Duodenal mucosa (tissue), 2 donors: ENCODE measurements at regions not wholly inside any gene's neighbourhood (a gene's known extent, or its start where the extent isn't known, plus 50 kb on each side); places are given as distances from the start of the nearest gene placed in this dataset.
"Not testable (repeated sequence)": the region's sequence is repeated elsewhere in the genome, so short reads cannot be mapped to it uniquely, and the experiment has no call there.

Experiments
- H3K27ac ChIP-seq: one replicate; pipeline ENCODE4 v1.7.0; 2013; ENCODE audit warnings: low read depth, low read length
- H3K27me3 ChIP-seq, 2 donors: one replicate each; pipeline ENCODE4 v1.7.0; 2013; ENCODE audit warnings: low read length in 2 of 2, control low read depth in 1 of 2; ENCODE audit not compliant: insufficient read depth in 2 of 2, control insufficient read depth in 1 of 2
- H3K36me3 ChIP-seq, 2 donors: one replicate each; pipeline ENCODE4 v1.7.0; 2013; ENCODE audit warnings: low read length in 2 of 2, control low read depth in 1 of 2; ENCODE audit not compliant: insufficient read depth in 2 of 2, control insufficient read depth in 1 of 2
- H3K4me1 ChIP-seq, 2 donors: one replicate each; pipeline ENCODE4 v1.7.0; 2013; ENCODE audit warnings: low read length in 2 of 2, control low read depth in 1 of 2; ENCODE audit not compliant: insufficient read depth in 2 of 2, control insufficient read depth in 1 of 2
- H3K4me3 ChIP-seq, 2 donors: one replicate each; pipeline ENCODE4 v1.7.0; 2013; ENCODE audit warnings: low read length in 2 of 2, low read depth in 1 of 2
- H3K9ac ChIP-seq, 2 donors: one replicate each; pipeline ENCODE4 v1.7.0; 2013; ENCODE audit warnings: low read length in 2 of 2, low read depth in 1 of 2
- H3K9me3 ChIP-seq, 2 donors: one replicate each; pipeline ENCODE4 v1.7.0; 2013; ENCODE audit warnings: low read length in 2 of 2, control low read depth in 1 of 2; ENCODE audit not compliant: control insufficient read depth in 1 of 2

DNA sequence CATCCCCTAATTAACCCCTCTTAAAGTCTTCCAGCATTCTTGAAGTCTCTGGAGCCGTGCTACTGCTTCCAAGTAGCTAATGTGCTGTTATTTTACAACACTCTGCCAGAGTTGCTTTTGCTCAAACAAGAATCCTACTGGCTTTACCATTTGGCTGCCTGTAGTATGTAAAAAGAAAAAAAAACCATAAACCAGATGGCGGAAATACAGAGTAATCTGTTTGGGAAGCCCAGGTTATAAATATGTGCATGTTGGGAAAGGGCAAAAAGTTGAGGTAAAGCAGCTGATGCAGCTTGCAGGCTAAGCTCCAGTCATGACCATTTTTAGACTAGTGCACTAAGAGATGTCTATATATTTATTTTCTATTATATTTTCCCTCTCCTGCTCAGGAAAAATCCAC, 313.2 kb upstream of the ETAA1 start:
- H3K4me1 ChIP-seq = no peaks in the 10 kb centered on the region
- no peak overlapping the region for H3K27ac ChIP-seq
- H3K9ac ChIP-seq = no peak overlapping the region
- H3K4me3 ChIP-seq = no peak overlapping the region
- H3K36me3 ChIP-seq = no peaks in the 10 kb centered on the region
- no peaks in the 10 kb centered on the region for H3K9me3 ChIP-seq
- no peaks in the 10 kb centered on the region for H3K27me3 ChIP-seq

DNA sequence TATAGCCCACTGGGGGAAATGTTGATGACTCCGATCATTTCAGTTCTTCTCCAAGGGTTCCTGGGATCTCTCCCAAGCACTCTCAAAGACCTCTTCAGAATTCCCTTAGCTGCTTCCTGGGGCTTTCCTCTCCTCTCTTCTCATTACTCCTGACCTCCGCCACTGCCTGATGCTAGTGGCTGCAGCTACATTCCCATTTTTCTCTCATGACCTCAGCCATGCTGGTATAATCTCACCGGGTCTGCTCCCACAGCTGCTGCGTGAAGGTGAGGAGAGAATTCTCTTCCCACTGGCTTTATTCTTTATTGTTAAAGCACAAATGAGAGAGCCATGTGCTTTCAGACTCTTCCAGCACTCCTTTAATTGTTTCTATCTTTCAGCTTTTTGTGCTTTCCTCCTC, 312.0 kb upstream of the ETAA1 start:
- Histone ChIP-seq H3K36me3 (no peaks in the 10 kb centered on the region), H3K9ac (no peak overlapping the region), H3K4me1 (no peaks in the 10 kb centered on the region), H3K4me3 (no peak overlapping the region), H3K9me3 (no peaks in the 10 kb centered on the region), H3K27me3 (no peaks in the 10 kb centered on the region), H3K27ac (no peak overlapping the region)

DNA sequence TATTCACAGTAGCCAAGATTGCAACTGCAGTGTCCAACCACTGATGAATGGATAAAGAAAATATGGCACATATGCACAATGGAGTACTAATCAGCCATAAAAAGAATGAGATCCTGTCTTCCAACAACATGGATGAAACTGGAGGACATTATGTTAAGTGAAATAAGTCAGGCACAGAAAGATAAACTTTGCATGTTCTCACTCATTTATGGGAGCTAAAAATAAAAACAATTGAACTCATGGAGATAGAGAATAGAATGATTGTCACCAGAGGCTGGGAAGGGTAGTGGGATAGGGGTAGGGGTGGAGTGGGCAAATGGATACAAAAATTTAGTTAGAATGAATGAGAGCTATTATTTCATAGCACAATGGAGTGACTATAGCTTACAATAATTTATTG, 305.5 kb upstream of the ETAA1 start:
- H3K27ac ChIP-seq = no peak overlapping the region
- no peaks in the 10 kb centered on the region for H3K27me3 ChIP-seq
- no peak overlapping the region for H3K4me3 ChIP-seq
- no peaks in the 10 kb centered on the region for H3K9me3 ChIP-seq
- H3K9ac ChIP-seq = no peak overlapping the region
- H3K36me3 ChIP-seq = no peaks in the 10 kb centered on the region
- no peaks in the 10 kb centered on the region for H3K4me1 ChIP-seq

DNA sequence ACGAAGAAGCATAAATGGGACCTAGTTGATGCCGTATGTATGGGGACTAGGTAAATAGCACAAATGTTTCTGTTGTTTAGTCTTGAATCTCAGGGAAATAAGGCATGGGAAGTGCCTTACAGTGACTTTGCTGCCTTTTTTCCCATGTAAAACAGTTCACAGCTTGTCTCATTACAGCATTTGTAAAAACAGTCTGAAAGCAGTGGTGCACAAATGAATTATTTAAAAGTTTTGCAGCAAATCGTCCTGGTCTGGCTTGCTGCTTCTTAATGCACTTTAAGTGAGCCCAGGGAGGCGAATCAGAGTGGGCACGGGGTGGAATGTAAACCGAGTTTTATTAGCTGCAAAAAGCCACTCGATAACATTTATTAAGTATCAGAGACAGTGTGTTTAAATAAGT, 302.0 kb upstream of the ETAA1 start:
- H3K36me3 ChIP-seq = no peaks in the 10 kb centered on the region
- no peaks in the 10 kb centered on the region for H3K27me3 ChIP-seq
- H3K9me3 ChIP-seq = no peaks in the 10 kb centered on the region
- H3K4me3 ChIP-seq = no peak overlapping the region
- H3K9ac ChIP-seq = no peak overlapping the region
- no peak overlapping the region for H3K27ac ChIP-seq
- no peaks in the 10 kb centered on the region for H3K4me1 ChIP-seq

DNA sequence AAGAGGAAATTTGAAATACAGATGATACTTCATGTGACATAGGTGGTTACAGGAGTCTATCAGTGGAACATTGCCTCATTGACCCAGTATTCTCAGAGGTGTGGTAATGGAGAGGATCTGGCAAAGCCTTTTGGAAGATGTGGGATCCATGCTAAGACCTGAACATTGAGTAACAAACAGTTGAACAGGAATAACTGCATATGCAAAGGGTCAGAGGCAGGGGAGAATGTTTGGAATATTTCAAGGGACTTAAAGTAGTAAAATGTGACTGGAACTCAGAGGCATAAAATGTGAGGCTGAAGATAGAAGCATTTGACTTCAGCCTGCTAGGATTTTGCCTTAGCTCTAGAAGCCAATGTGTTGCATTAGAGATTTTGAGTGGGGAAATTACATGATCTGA, 300.2 kb upstream of the ETAA1 start:
- Histone ChIP-seq H3K36me3 (no peaks in the 10 kb centered on the region), H3K9ac (no peak overlapping the region), H3K27me3 (no peaks in the 10 kb centered on the region), H3K9me3 (no peaks in the 10 kb centered on the region), H3K4me3 (no peak overlapping the region), H3K27ac (no peak overlapping the region), H3K4me1 (no peaks in the 10 kb centered on the region)

GRCh38 chr2:67103157-67103556, 294.0 kb upstream of the ETAA1 start:
- H3K36me3 ChIP-seq = no peaks in the 10 kb centered on the region
- no peak overlapping the region for H3K27ac ChIP-seq
- H3K4me3 ChIP-seq = no peak overlapping the region
- peaks cover 6 to 14% of the 10 kb centered on the region in 2 donors for H3K9me3 ChIP-seq
- H3K27me3 ChIP-seq = no peaks in the 10 kb centered on the region
- H3K9ac ChIP-seq = no peak overlapping the region
- H3K4me1 ChIP-seq = no peaks in the 10 kb centered on the region

GRCh38 chr2:67108231-67108630, 288.9 kb upstream of the ETAA1 start:
- H3K36me3 ChIP-seq = no peaks in the 10 kb centered on the region
- H3K9me3 ChIP-seq = peaks cover 6 to 14% of the 10 kb centered on the region in 2 donors
- no peaks in the 10 kb centered on the region for H3K4me1 ChIP-seq
- H3K27me3 ChIP-seq = no peaks in the 10 kb centered on the region
- H3K4me3 ChIP-seq = no peak overlapping the region
- no peak overlapping the region for H3K9ac ChIP-seq
- H3K27ac ChIP-seq = no peak overlapping the region

- Histone ChIP-seq H3K4me1 (no peaks in the 10 kb centered on the region), H3K9ac (no peak overlapping the region), H3K27ac (no peak overlapping the region), H3K4me3 (no peak overlapping the region), H3K36me3 (no peaks in the 10 kb centered on the region), H3K9me3 (no peaks in the 10 kb centered on the region), H3K27me3 (no peaks in the 10 kb centered on the region)
Observed at GRCh38 chr2:67124531-67124930, 272.6 kb upstream of the ETAA1 start.

- Histone ChIP-seq H3K36me3 (no peaks in the 10 kb centered on the region), H3K9me3 (no peaks in the 10 kb centered on the region), H3K4me3 (no peak overlapping the region), H3K27ac (no peak overlapping the region), H3K9ac (no peak overlapping the region), H3K27me3 (no peaks in the 10 kb centered on the region), H3K4me1 (no peaks in the 10 kb centered on the region)
Observed at GRCh38 chr2:67130531-67131256, 266.4 kb upstream of the ETAA1 start.

DNA sequence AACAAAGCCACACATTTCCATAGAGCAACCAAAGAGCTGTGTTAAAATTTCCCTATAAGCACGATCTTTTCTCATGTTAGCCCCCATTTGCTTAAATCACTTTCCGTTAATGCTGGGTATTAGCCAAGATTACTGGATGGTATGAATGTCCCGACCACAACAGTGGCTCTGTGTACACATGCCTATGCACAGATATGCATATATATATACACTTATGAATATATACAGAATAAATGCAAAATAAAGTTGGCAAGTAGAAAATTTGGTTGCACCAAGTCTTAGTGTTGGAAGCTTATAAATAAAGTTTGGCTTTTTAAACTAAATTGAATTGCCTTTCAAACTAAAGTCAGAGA, 265.9 kb upstream of the ETAA1 start:
- Histone ChIP-seq H3K27ac (no peak overlapping the region), H3K4me3 (no peak overlapping the region), H3K4me1 (no peaks in the 10 kb centered on the region), H3K9me3 (no peaks in the 10 kb centered on the region), H3K9ac (no peak overlapping the region), H3K36me3 (no peaks in the 10 kb centered on the region), H3K27me3 (no peaks in the 10 kb centered on the region)

GRCh38 chr2:67132441-67132940, 264.6 kb upstream of the ETAA1 start:
- H3K9me3 ChIP-seq, H3K27ac ChIP-seq, H3K36me3 ChIP-seq, H3K4me1 ChIP-seq, H3K27me3 ChIP-seq, H3K4me3 ChIP-seq, H3K9ac ChIP-seq: not testable (repeated sequence)
